HCT116 (cell line): ENCODE measurements at regions not wholly inside any gene's neighbourhood (a gene's known extent, or its start where the extent isn't known, plus 50 kb on each side); places are given as distances from the start of the nearest gene placed in this dataset.

Experiments used
- ATAC-seq: fragments of 200-7000 bp; cut with Tn5 transposase; 2 replicates; pipeline ENCODE4 v1.9.1; 2020; ENCODE audit warnings: mild to moderate bottlenecking, moderate library complexity
- BruUV-seq: library from RNA; stranded (reverse); fragments of 400-500 nt; replicated peaks from 2 replicates; lab custom pipeline; 2021; lab: Mats Ljungman, UMichigan
- CTCF ChIA-PET: fragments of 300-600 bp; sonication (Branson Sonifier 250); formaldehyde crosslinking; loops from one replicate; lab custom pipeline; 2021; ENCODE audit warnings: antibody characterized with exemption; lab: Charles Lee
- POLR2A ChIA-PET: fragments of 300-600, 350-600 bp; sonication (Branson Sonifier 250); formaldehyde crosslinking; loops from one replicate; lab custom pipeline; 2021; ENCODE audit warnings: antibody characterized with exemption; lab: Charles Lee
- RAD21 ChIA-PET, 2 experiments: fragments of 300-600 bp; sonication (Branson Sonifier 250); formaldehyde crosslinking; loops; one replicate each; lab custom pipeline; 2023; ENCODE audit warnings: low total read pairs in 2 of 2; ENCODE audit not compliant: uncharacterized antibody in 2 of 2, unreplicated experiment in 2 of 2, low non-redundant PET in 1 of 2; lab: Charles Lee
- DNase-seq: peaks from one replicate; pipeline ENCODE4 v3.0.0-alpha.2; 2010; ENCODE audit warnings: low read depth, low spot score
- H2AFZ ChIP-seq: fragments of 200-600 bp; shearing (Covaris generic), sonication (generic); 2 replicates; pipeline ENCODE4 v1.6.1; 2017; ENCODE audit warnings: low read depth, mixed run types, mixed read lengths, antibody characterized with exemption, low read length; ENCODE audit not compliant: poor library complexity, severe bottlenecking
- H3K27ac ChIP-seq: 2 replicates; pipeline ENCODE4 v1.5.1; 2012; ENCODE audit warnings: low read depth, low read length
- H3K27me3 ChIP-seq: fragments of 200-600 bp; sonication (generic); 2 replicates; pipeline ENCODE4 v1.6.1; 2016; ENCODE audit warnings: mixed run types, low read length, mixed read lengths; ENCODE audit not compliant: insufficient read depth
- H3K36me3 ChIP-seq, 2 experiments: fragments of 200-500 bp in 1 of 2; fragments of 200-600 bp in 1 of 2; sonication (Bioruptor generic) in 1 of 2; sonication (generic) in 1 of 2; 2 replicates each; pipeline versions ENCODE4 v1.5.1 to v1.6.1; 2014 to 2016; ENCODE audit warnings: low read length in 2 of 2, inconsistent platforms in 1 of 2, mixed read lengths in 1 of 2, mixed run types in 1 of 2; ENCODE audit not compliant: insufficient read depth in 2 of 2, control insufficient read depth in 1 of 2
- H3K4me1 ChIP-seq, 2 experiments: fragments of 200-600 bp in 1 of 2; sonication (generic) in 1 of 2; 2 replicates each; pipeline versions ENCODE4 v1.5.1 to v1.6.1; 2012 to 2017; ENCODE audit warnings: low read length in 2 of 2, inconsistent platforms in 1 of 2, mild to moderate bottlenecking in 1 of 2, mixed read lengths in 1 of 2, mixed run types in 1 of 2, moderate library complexity in 1 of 2; ENCODE audit not compliant: insufficient read depth in 2 of 2, control insufficient read depth in 1 of 2
- H3K4me2 ChIP-seq: fragments of 200-600 bp; sonication (generic); 2 replicates; pipeline ENCODE4 v1.6.1; 2017; ENCODE audit warnings: mixed run types, low read length, mixed read lengths
- H3K4me3 ChIP-seq, 2 experiments: fragments of 200-600 bp in 1 of 2; sonication (generic) in 1 of 2; replicated peaks in 1 of 2; 2 replicates each; pipeline ENCODE4 v1.5.1; 2011 to 2016; ENCODE audit warnings: low read length in 2 of 2, control low read depth in 1 of 2, low read depth in 1 of 2, mild to moderate bottlenecking in 1 of 2, mixed read lengths in 1 of 2, mixed run types in 1 of 2
- H3K79me2 ChIP-seq: fragments of 200-600 bp; sonication (generic); 2 replicates; pipeline ENCODE4 v1.6.1; 2017; ENCODE audit warnings: mild to moderate bottlenecking, mixed run types, low read length, moderate library complexity, mixed read lengths; ENCODE audit not compliant: insufficient read depth
- H3K9ac ChIP-seq: fragments of 200-600 bp; sonication (generic); 2 replicates; pipeline ENCODE4 v1.6.1; 2016; ENCODE audit warnings: low read length, mixed read lengths
- H3K9me2 ChIP-seq: fragments of 200-600 bp; sonication (generic), shearing (Covaris generic); 2 replicates; pipeline ENCODE4 v1.6.1; 2017; ENCODE audit warnings: mixed run types, mild to moderate bottlenecking, moderate library complexity; ENCODE audit not compliant: insufficient read depth
- H3K9me3 ChIP-seq, 2 experiments: fragments of 200-500 bp in 1 of 2; fragments of 200-600 bp in 1 of 2; sonication (Bioruptor generic) in 1 of 2; sonication (generic) in 1 of 2; 2 replicates each; pipeline ENCODE4 v1.6.1; 2014 to 2017; ENCODE audit warnings: low read length in 2 of 2, mixed read lengths in 2 of 2, inconsistent platforms in 1 of 2, low read depth in 1 of 2, mild to moderate bottlenecking in 1 of 2, mixed run types in 1 of 2, moderate library complexity in 1 of 2; ENCODE audit not compliant: control insufficient read depth in 1 of 2, insufficient read depth in 1 of 2
- H4K20me1 ChIP-seq: fragments of 200-600 bp; sonication (generic), shearing (Covaris generic); 2 replicates; pipeline ENCODE4 v1.6.1; 2017; ENCODE audit warnings: mixed run types, mild to moderate bottlenecking, moderate library complexity; ENCODE audit not compliant: insufficient read depth
- CBX3 ChIP-seq: IDR thresholded peaks from 2 replicates; pipeline ENCODE4 v1.6.1; 2012; ENCODE audit warnings: low read depth
- CEBPB ChIP-seq: IDR thresholded peaks from 2 replicates; pipeline ENCODE4 v1.6.1; 2012; ENCODE audit warnings: low read depth
- ELF1 ChIP-seq: IDR thresholded peaks from 2 replicates; pipeline ENCODE4 v1.6.1; 2012; ENCODE audit warnings: low read depth, borderline replicate concordance
- EZH2phosphoT487 ChIP-seq: fragments of 200-600 bp; IDR thresholded peaks from 2 replicates; pipeline ENCODE4 v1.6.1; 2018; ENCODE audit warnings: antibody characterized with exemption, borderline replicate concordance
- POLR2A ChIP-seq: IDR thresholded peaks from 2 replicates; pipeline ENCODE4 v1.7.0; 2011; ENCODE audit warnings: borderline replicate concordance; ENCODE audit not compliant: insufficient read depth, insufficient read length; ENCODE audit errors: extremely low read depth
- POLR2AphosphoS5 ChIP-seq: IDR thresholded peaks from 2 replicates; pipeline ENCODE4 v1.6.1; 2011; ENCODE audit warnings: mild to moderate bottlenecking, low read depth, low read length, moderate library complexity
- SRF ChIP-seq: IDR thresholded peaks from 2 replicates; pipeline ENCODE4 v1.6.1; 2012; ENCODE audit warnings: low read depth
- TCF7L2 ChIP-seq: IDR thresholded peaks from 2 replicates; pipeline ENCODE4 v1.7.0; 2011; ENCODE audit warnings: borderline replicate concordance, inconsistent platforms; ENCODE audit not compliant: insufficient read depth, insufficient read length; ENCODE audit errors: extremely low read depth
- ZNF274 ChIP-seq: fragments of 200-500 bp; sonication (Bioruptor generic); IDR thresholded peaks from 2 replicates; pipeline ENCODE4 v1.6.1; 2014; ENCODE audit warnings: mild to moderate bottlenecking, low read depth, low read length, inconsistent platforms
- intact Hi-C: fragments of 100-400 bp; cut with micrococcal nuclease; formaldehyde crosslinking; loops from 2 replicates; pipeline ENCODE4 v1.10.0; 2022
- TF ChIP-seq, protein P1 (sequence below): IDR thresholded peaks from 2 replicates; pipeline ENCODE4 v1.6.1; 2012
- TF ChIP-seq, protein P2 (sequence below): IDR thresholded peaks from 2 replicates; pipeline ENCODE4 v1.6.1; 2012
- TF ChIP-seq, protein P3 (sequence below): IDR thresholded peaks from 2 replicates; pipeline ENCODE4 v1.6.1; 2011; ENCODE audit warnings: mild to moderate bottlenecking, low read length, moderate library complexity; ENCODE audit not compliant: insufficient replicate concordance; ENCODE audit errors: extremely low read depth

DNA sequence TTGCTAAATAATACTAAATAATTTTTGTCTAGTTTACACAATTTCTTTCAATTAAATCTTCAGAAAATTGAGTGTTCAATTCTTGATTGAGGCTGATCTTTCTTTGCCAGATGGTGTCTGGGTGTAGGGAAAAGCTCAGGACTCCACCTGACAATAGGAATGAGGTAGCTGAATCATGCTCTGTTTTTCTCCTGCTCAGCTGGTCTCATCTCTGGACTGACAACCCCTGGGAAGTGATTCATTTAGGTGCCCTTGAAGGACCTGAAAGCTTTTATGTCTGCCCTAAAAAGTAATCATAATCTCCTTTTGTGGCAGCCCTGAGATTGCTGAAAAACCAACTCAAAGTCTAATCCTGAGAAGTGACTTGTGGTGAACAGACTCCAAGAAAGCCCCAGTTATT, 255.4 kb downstream of the ETNK1 start:
- CTCF ChIA-PET = no interaction called here
- no TSS peak for BruUV-seq
- no peak for ATAC-seq

More for the DNA sequence above, 255.4 kb downstream of the ETNK1 start:
- Histone ChIP-seq H3K36me3 (no peaks in the 10 kb centered on the region), H3K27ac (no peak overlapping the region), H3K9me2 (no peaks in the 10 kb centered on the region), H3K4me3 (no peak overlapping the region), H3K27me3 (no peaks in the 10 kb centered on the region), H2AFZ (no peak overlapping the region), H3K79me2 (no peaks in the 10 kb centered on the region), H3K4me2 (no peak overlapping the region), H3K9ac (no peak overlapping the region), H4K20me1 (no peaks in the 10 kb centered on the region), H3K9me3 (no peaks in the 10 kb centered on the region), H3K4me1 (no peaks in the 10 kb centered on the region)
- DNase-seq = no peak
- no peak for TF ChIP-seq ELF1
- TF ChIP-seq CEBPB = no peak
- no peak for TF ChIP-seq TCF7L2
- TF ChIP-seq, protein P1, sequence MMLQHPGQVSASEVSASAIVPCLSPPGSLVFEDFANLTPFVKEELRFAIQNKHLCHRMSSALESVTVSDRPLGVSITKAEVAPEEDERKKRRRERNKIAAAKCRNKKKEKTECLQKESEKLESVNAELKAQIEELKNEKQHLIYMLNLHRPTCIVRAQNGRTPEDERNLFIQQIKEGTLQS = no peak
- TF ChIP-seq POLR2AphosphoS5 = no peak
- TF ChIP-seq, protein P2, sequence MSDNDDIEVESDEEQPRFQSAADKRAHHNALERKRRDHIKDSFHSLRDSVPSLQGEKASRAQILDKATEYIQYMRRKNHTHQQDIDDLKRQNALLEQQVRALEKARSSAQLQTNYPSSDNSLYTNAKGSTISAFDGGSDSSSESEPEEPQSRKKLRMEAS = no peak
- TF ChIP-seq, protein P3, sequence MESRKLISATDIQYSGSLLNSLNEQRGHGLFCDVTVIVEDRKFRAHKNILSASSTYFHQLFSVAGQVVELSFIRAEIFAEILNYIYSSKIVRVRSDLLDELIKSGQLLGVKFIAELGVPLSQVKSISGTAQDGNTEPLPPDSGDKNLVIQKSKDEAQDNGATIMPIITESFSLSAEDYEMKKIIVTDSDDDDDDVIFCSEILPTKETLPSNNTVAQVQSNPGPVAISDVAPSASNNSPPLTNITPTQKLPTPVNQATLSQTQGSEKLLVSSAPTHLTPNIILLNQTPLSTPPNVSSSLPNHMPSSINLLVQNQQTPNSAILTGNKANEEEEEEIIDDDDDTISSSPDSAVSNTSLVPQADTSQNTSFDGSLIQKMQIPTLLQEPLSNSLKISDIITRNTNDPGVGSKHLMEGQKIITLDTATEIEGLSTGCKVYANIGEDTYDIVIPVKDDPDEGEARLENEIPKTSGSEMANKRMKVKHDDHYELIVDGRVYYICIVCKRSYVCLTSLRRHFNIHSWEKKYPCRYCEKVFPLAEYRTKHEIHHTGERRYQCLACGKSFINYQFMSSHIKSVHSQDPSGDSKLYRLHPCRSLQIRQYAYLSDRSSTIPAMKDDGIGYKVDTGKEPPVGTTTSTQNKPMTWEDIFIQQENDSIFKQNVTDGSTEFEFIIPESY = no peak
- no peak for TF ChIP-seq ZNF274
- no peak for TF ChIP-seq SRF
- TF ChIP-seq CBX3 = no peak
- TF ChIP-seq POLR2A = no peak
- no peak for TF ChIP-seq EZH2phosphoT487
- intact Hi-C loops = no loop called here
- POLR2A ChIA-PET = no interaction called here
- RAD21 ChIA-PET = no interaction called here
